ENCODE measurements at regions not wholly inside any gene's neighbourhood (a gene's known extent, or its start where the extent isn't known, plus 50 kb on each side); places are given as distances from the start of the nearest gene placed in this dataset.

DNA sequence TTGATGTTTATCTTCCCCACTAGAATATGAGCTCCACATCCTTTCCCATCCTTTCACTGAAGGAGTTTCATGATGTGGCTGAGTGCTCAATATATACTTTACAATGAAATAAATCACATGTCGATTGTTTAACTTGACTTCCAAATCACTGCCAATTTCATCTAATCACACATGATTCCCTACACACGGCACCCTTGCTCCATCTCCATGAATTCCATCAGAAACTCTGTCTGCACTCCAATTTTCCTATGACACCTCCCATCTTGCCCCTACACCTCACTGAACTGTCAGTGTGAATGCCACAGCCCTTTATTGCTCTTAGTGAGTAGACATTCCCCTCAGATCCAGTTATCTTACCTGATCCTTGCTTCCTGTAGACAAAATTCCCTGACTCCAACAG is 366.0 kb downstream of the CMPK2 start:
- TF ChIP-seq CTCF (IDR thresholded peaks at IDR 0.05; ENCODE audit: low read depth, low read length, missing control alignments), result no peak
- DNase-seq (ENCODE audit: low read depth), result no peak

GRCh38 chr2:6506361-6506794 is 359.3 kb downstream of the CMPK2 start:
- H3K4me3 ChIP-seq (ENCODE audit: low read depth, low read length), result no peak overlapping the region
- no peak for DNase-seq (ENCODE audit: low read depth)
- TF ChIP-seq CTCF (IDR thresholded peaks at IDR 0.05; ENCODE audit: low read depth, low read length, missing control alignments), result no peak

More for the DNA sequence above, 366.0 kb downstream of the CMPK2 start:
- no peak overlapping the region for H3K4me3 ChIP-seq (ENCODE audit: low read depth, low read length)

DNA sequence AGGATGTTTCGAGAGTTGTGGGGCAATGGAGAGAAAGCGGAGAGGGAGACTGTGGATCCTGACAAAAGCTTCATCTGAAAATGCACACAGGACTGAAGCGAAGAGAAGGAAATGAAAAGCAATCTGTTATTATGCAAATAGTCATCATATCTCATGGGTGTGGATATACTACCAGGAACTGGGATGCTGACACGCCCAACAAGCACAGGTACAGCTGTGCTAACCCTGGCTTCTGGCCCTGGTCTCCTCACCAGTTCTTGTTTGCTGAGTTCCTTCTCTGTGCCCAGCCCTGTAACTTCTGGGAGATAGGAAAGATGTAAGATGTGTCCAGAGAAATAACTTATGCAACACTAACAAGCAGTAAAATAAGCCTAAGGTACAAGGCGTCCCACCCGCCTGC is 358.8 kb downstream of the CMPK2 start:
- H3K4me3 ChIP-seq (ENCODE audit: low read depth, low read length), result no peak overlapping the region
- no peak for TF ChIP-seq CTCF (IDR thresholded peaks at IDR 0.05; ENCODE audit: low read depth, low read length, missing control alignments)
- no peak for DNase-seq (ENCODE audit: low read depth)

GRCh38 chr2:6510532-6510931 is 355.2 kb downstream of the CMPK2 start:
- H3K4me3 ChIP-seq (ENCODE audit: low read depth, low read length), result no peak overlapping the region
- TF ChIP-seq CTCF (IDR thresholded peaks at IDR 0.05; ENCODE audit: low read depth, low read length, missing control alignments), result no peak
- DNase-seq (ENCODE audit: low read depth), result no peak

GRCh38 chr2:6512589-6512988 is 353.1 kb downstream of the CMPK2 start:
- no peak overlapping the region for H3K4me3 ChIP-seq (ENCODE audit: low read depth, low read length)
- no peak for DNase-seq (ENCODE audit: low read depth)

DNA sequence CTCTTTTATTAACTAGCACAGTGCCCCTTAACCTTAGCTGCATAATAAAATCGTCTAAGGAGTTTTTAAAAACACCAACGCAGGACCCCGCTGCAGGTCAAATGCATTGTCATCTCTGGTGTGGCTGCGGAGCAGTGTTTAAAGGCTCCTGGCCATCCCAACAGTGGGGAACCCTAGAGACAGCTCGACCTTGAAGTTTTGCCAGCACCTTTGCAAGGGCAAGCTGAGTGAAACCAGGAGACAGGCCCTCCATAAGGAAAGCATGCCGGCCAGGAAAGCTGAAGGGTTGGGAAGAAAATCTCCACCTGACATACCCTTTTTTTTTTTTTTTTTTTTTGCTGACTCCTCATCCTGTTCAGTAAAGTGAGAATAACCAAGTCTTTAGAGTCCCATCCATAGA is 349.0 kb downstream of the CMPK2 start:
- TF ChIP-seq CTCF (IDR thresholded peaks at IDR 0.05; ENCODE audit: low read depth, low read length, missing control alignments), result no peak
- no peak for DNase-seq (ENCODE audit: low read depth)
- no peak overlapping the region for H3K4me3 ChIP-seq (ENCODE audit: low read depth, low read length)

More at GRCh38 chr2:6512589-6512988, 353.1 kb downstream of the CMPK2 start:
- TF ChIP-seq CTCF (IDR thresholded peaks at IDR 0.05; ENCODE audit: low read depth, low read length, missing control alignments), result no peak

GRCh38 chr2:6518361-6518760 is 347.3 kb downstream of the CMPK2 start:
- no peak overlapping the region for H3K4me3 ChIP-seq (ENCODE audit: low read depth, low read length)
- no peak for DNase-seq (ENCODE audit: low read depth)
- TF ChIP-seq CTCF (IDR thresholded peaks at IDR 0.05; ENCODE audit: low read depth, low read length, missing control alignments), result no peak

Data from GM12864 (cell line).